ENCODE measurements at regions not wholly inside any gene's neighbourhood (a gene's known extent, or its start where the extent isn't known, plus 50 kb on each side); places are given as distances from the start of the nearest gene placed in this dataset.

DNA sequence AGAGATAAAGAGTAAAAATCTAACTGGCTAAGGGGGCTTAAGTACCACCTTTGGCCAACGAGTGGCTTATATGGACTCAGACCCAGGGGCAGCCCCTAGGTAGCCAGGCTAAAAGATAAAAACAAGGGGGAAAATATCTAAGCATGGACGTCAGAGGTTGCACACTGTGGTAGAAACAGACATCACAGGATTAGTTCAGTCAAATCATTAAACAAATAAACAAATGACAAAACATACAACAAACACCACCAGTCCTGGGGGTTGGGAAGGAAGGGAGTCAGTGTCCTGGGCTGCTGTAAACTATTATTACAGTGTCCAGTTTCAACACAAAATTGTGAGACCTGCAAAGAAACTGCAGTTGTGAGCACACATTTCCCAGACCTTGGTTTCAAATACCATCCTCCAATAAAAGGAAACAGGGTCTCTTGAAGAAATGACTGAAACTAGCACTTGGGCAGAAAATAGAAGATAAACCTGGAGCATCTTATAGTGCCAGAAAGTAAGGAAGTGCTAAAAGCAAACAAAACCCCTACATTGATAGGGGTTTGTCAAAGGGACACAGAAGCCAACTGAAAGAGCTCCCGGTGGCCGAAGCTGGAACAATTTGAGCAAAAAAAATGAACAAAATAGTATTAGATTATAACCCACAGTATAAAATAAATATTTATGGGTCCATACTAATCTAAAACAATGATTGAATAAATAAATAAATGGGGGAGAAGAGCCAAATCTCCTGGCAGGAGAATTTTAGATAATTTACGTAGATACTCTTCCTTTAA lies 154.8 kb upstream of the KLF7 start:
- no peak for TF ChIP-seq TCF12 (IDR thresholded peaks at IDR 0.05; ENCODE audit: low read depth)
- TF ChIP-seq, protein P1, sequence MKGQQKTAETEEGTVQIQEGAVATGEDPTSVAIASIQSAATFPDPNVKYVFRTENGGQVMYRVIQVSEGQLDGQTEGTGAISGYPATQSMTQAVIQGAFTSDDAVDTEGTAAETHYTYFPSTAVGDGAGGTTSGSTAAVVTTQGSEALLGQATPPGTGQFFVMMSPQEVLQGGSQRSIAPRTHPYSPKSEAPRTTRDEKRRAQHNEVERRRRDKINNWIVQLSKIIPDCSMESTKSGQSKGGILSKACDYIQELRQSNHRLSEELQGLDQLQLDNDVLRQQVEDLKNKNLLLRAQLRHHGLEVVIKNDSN (IDR thresholded peaks at IDR 0.05), result no peak
- TF ChIP-seq CREB1 (IDR thresholded peaks at IDR 0.05; ENCODE audit: low read depth), result no peak
- TF ChIP-seq RAD21 (IDR thresholded peaks at IDR 0.05; ENCODE audit: low read depth), result no peak
- TF ChIP-seq EGR1 (IDR thresholded peaks at IDR 0.05), result no peak

DNA sequence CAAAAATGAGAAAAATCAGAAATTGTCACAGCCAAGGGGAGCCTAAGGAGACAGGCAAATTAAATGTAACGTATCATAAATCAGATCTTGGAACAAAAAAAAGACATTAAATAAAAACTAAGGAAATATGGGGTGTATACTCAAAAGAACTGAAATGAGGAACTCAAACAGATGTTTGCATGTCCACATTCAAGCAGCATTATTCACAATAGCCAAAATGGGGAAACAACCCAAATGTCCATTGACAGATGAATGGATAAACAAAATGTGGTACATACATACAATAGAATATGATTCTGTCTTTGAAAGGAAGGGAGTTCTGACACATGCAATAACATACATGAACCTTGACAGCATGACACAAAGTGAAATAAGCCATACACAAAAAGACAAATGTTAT lies 155.8 kb upstream of the KLF7 start:
- TF ChIP-seq ZBTB7A (IDR thresholded peaks at IDR 0.05; ENCODE audit: low read depth), result no peak
- TF ChIP-seq CREB1 (IDR thresholded peaks at IDR 0.05; ENCODE audit: low read depth), result no peak
- TF ChIP-seq YY1 (IDR thresholded peaks at IDR 0.05; ENCODE audit: low read depth), result no peak
- no peak for TF ChIP-seq CEBPB (IDR thresholded peaks at IDR 0.05)
- TF ChIP-seq NFIC (IDR thresholded peaks at IDR 0.05), result no peak
- TF ChIP-seq, protein P2, sequence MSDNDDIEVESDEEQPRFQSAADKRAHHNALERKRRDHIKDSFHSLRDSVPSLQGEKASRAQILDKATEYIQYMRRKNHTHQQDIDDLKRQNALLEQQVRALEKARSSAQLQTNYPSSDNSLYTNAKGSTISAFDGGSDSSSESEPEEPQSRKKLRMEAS (IDR thresholded peaks at IDR 0.05), result no peak
- no peak for TF ChIP-seq EP300 (IDR thresholded peaks at IDR 0.05; ENCODE audit: borderline replicate concordance)
- no peak for TF ChIP-seq EGR1 (IDR thresholded peaks at IDR 0.05)
- no peak for TF ChIP-seq TEAD4 (IDR thresholded peaks at IDR 0.05)
- TF ChIP-seq FOXM1 (IDR thresholded peaks at IDR 0.05; ENCODE audit: borderline replicate concordance, low read depth), result no peak
- TF ChIP-seq, protein P3, sequence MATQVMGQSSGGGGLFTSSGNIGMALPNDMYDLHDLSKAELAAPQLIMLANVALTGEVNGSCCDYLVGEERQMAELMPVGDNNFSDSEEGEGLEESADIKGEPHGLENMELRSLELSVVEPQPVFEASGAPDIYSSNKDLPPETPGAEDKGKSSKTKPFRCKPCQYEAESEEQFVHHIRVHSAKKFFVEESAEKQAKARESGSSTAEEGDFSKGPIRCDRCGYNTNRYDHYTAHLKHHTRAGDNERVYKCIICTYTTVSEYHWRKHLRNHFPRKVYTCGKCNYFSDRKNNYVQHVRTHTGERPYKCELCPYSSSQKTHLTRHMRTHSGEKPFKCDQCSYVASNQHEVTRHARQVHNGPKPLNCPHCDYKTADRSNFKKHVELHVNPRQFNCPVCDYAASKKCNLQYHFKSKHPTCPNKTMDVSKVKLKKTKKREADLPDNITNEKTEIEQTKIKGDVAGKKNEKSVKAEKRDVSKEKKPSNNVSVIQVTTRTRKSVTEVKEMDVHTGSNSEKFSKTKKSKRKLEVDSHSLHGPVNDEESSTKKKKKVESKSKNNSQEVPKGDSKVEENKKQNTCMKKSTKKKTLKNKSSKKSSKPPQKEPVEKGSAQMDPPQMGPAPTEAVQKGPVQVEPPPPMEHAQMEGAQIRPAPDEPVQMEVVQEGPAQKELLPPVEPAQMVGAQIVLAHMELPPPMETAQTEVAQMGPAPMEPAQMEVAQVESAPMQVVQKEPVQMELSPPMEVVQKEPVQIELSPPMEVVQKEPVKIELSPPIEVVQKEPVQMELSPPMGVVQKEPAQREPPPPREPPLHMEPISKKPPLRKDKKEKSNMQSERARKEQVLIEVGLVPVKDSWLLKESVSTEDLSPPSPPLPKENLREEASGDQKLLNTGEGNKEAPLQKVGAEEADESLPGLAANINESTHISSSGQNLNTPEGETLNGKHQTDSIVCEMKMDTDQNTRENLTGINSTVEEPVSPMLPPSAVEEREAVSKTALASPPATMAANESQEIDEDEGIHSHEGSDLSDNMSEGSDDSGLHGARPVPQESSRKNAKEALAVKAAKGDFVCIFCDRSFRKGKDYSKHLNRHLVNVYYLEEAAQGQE (IDR thresholded peaks at IDR 0.05; ENCODE audit: low read depth), result no peak
- TF ChIP-seq RAD21 (IDR thresholded peaks at IDR 0.05; ENCODE audit: low read depth), result no peak
- TF ChIP-seq, protein P1 (IDR thresholded peaks at IDR 0.05), result no peak
- no peak for TF ChIP-seq TCF12 (IDR thresholded peaks at IDR 0.05; ENCODE audit: low read depth)
- no peak for TF ChIP-seq TAF1 (IDR thresholded peaks at IDR 0.05; ENCODE audit: low read depth)

DNA sequence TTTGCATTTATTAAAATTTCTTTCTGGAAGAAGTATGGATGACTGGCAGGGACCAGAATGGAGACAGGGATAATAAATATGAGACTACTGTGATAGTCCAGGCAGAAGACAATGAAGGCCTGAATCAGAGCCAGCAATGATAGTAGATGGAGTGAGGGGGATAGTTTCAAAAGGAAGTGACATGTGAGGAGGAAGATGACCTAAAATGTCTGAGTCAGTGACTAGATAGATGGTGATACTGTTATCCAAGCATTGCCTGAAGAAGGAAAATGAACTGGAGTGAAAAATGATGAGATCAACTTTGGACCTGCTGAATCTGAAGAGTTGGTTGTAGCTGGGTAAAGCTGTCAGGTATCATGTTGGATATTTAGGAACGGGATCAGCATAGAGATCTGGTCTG lies 158.3 kb upstream of the KLF7 start:
- TF ChIP-seq TAF1 (IDR thresholded peaks at IDR 0.05; ENCODE audit: low read depth) (no peak), CEBPB (IDR thresholded peaks at IDR 0.05) (no peak), NFIC (IDR thresholded peaks at IDR 0.05) (no peak), RAD21 (IDR thresholded peaks at IDR 0.05; ENCODE audit: low read depth) (no peak), EGR1 (IDR thresholded peaks at IDR 0.05) (no peak), YY1 (IDR thresholded peaks at IDR 0.05; ENCODE audit: low read depth) (no peak), TEAD4 (IDR thresholded peaks at IDR 0.05) (no peak), FOXM1 (IDR thresholded peaks at IDR 0.05; ENCODE audit: borderline replicate concordance, low read depth) (no peak), CREB1 (IDR thresholded peaks at IDR 0.05; ENCODE audit: low read depth) (no peak), EP300 (IDR thresholded peaks at IDR 0.05; ENCODE audit: borderline replicate concordance) (no peak), TCF12 (IDR thresholded peaks at IDR 0.05; ENCODE audit: low read depth) (no peak), ZBTB7A (IDR thresholded peaks at IDR 0.05; ENCODE audit: low read depth) (no peak)
- TF ChIP-seq, protein P3 (IDR thresholded peaks at IDR 0.05; ENCODE audit: low read depth), result no peak
- TF ChIP-seq, protein P2 (IDR thresholded peaks at IDR 0.05), result no peak
- TF ChIP-seq, protein P1 (IDR thresholded peaks at IDR 0.05), result no peak

DNA sequence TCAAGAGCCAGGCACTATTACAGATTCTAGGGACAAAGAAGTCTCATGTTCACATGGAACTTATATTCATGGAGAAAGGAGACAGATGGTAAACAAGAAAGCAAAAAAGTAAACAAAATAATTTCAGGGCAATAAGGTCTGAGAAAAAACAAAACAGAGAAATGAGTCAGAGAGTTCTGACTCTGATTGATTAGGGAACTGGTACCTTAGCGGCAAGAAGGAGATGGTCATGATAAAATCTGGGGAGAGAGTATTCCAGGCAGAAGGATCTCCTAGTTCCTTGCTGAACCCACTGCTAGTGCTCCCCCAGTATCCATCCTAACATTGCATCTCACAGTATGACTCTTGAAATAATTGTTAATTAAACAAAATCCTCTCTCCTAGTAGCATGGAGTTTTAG lies 161.8 kb upstream of the KLF7 start:
- TF ChIP-seq TEAD4 (IDR thresholded peaks at IDR 0.05) (no peak), CREB1 (IDR thresholded peaks at IDR 0.05; ENCODE audit: low read depth) (no peak), EGR1 (IDR thresholded peaks at IDR 0.05) (no peak), FOXM1 (IDR thresholded peaks at IDR 0.05; ENCODE audit: borderline replicate concordance, low read depth) (no peak), TCF12 (IDR thresholded peaks at IDR 0.05; ENCODE audit: low read depth) (no peak), NFIC (IDR thresholded peaks at IDR 0.05) (no peak), RAD21 (IDR thresholded peaks at IDR 0.05; ENCODE audit: low read depth) (no peak), YY1 (IDR thresholded peaks at IDR 0.05; ENCODE audit: low read depth) (no peak), TAF1 (IDR thresholded peaks at IDR 0.05; ENCODE audit: low read depth) (no peak), CEBPB (IDR thresholded peaks at IDR 0.05) (no peak), ZBTB7A (IDR thresholded peaks at IDR 0.05; ENCODE audit: low read depth) (no peak), EP300 (IDR thresholded peaks at IDR 0.05; ENCODE audit: borderline replicate concordance) (no peak)
- TF ChIP-seq, protein P3 (IDR thresholded peaks at IDR 0.05; ENCODE audit: low read depth), result no peak
- TF ChIP-seq, protein P1 (IDR thresholded peaks at IDR 0.05), result no peak
- TF ChIP-seq, protein P2 (IDR thresholded peaks at IDR 0.05), result no peak

Data from Ishikawa (cell line).